Germinal center (tissue), 1 donor: ENCODE measurements at regions not wholly inside any gene's neighbourhood (a gene's known extent, or its start where the extent isn't known, plus 50 kb on each side); places are given as distances from the start of the nearest gene placed in this dataset.
"Not testable (repeated sequence)": the region's sequence is repeated elsewhere in the genome, so short reads cannot be mapped to it uniquely, and the experiment has no call there.

ENCODE experiments used
- DNase-seq: peaks from one replicate; pipeline ENCODE4 v3.0.0; 2012; ENCODE audit warnings: mixed read lengths, low spot score

GRCh38 chr5:124872086-124872485 is 125.6 kb upstream of the ZNF608 start:
- DNase-seq = no peak

- no peak for DNase-seq
Measured at GRCh38 chr5:124872615-124873014, 126.2 kb upstream of the ZNF608 start.

GRCh38 chr5:124873188-124873587 is 126.7 kb upstream of the ZNF608 start:
- no peak for DNase-seq

- no peak for DNase-seq
Measured at GRCh38 chr5:124873713-124874112, 127.3 kb upstream of the ZNF608 start.

DNA sequence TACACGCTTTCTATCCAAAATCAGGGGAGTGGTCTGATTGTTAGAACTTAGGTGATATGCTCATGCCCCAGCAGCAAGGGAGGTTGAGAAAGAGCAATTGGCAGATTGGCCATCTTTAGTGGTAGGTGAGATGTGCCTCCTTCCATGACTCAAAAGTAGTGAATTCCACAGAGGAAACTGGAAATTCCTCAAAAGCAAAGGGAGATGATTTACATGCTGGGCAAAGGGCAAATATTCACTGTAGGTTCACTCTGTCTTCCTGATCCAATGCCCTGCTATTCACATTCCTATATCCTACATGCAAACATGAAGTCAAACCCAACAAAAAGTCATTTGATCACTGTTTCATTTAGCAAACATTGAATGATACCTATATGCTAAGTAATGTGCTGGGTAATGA is 130.1 kb upstream of the ZNF608 start:
- no peak for DNase-seq

DNA sequence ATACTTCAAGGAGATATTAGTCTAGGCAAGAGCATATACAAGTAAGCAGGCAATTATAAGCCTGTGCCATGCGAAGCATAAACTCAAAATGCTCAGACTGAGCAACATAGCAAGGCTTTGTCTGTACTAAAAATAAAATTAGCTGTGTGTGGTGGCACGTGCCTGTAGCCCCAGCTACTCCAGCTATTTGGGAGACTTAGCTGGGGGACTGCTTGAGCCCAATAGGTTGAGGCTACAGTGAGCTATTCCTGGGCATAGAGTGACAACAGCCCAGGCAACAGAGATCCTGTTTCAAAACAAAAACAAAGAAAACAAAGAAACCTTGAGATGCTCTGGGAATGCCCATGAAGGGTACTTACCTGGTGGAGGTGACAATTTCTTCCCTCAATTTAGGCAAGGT is 130.5 kb upstream of the ZNF608 start:
- DNase-seq = no peak

- DNase-seq = no peak
Measured at GRCh38 chr5:124877501-124878146, 131.2 kb upstream of the ZNF608 start.

GRCh38 chr5:124878583-124879342 is 132.3 kb upstream of the ZNF608 start:
- no peak for DNase-seq

GRCh38 chr5:124880903-124881697 is 134.7 kb upstream of the ZNF608 start:
- no peak for DNase-seq

DNA sequence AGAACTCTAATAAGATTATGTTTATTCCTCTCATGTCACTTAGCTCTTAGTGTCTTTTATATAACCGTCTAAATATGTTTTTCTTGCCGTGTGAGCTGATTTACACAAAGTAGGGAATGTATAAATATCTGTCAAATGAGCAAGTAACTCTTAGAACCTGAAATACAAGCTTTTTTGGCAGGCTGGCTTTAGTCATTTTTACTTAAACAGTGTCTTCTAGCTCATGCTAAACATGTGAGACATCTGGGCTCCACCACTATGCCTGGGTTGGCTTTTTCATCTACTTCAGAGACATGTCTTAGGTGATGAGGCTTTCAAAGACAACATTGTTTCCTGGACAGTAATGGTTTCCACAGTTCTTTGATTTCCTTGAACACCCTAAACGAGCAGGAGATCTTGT is 137.2 kb upstream of the ZNF608 start:
- DNase-seq = no peak

DNA sequence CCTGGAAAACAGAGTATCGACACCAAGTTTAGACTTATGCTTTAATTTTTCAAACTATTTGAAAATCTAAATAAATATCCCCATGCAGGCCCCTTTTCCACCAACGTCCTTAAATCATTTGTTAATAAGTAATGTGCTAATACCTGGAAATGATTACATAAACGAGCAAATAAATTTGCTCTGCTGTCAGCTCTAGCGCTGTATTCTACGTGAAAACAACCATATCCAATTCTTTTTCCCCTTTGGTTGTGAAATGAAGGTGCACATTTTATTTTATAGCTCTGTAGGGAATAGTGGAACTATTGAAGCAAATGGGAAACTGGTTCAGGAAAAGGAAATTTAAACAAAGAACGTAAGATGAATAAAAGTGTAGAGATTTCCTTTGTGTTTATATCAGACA is 137.7 kb upstream of the ZNF608 start:
- no peak for DNase-seq

- DNase-seq = no peak
Measured at GRCh38 chr5:124885490-124885889, 139.1 kb upstream of the ZNF608 start.

DNA sequence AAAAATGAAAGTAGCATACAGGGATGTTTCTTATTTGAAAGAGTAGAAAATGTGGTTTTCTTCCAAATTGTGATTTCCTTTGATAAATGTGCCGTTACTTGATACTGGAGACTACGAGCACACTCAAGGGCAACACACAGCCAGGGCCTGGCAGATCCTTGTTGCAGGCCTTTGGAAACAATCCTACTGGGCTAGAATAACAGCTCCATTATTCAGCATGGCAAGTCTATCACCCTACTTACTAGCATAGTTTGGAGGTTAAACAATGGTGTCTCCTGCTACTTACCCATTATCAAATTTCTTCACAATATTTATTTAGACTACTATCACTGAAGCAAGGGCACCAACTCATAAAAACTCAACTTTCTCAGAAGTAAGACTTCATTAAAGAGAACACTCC is 140.8 kb upstream of the ZNF608 start:
- DNase-seq = no peak

DNA sequence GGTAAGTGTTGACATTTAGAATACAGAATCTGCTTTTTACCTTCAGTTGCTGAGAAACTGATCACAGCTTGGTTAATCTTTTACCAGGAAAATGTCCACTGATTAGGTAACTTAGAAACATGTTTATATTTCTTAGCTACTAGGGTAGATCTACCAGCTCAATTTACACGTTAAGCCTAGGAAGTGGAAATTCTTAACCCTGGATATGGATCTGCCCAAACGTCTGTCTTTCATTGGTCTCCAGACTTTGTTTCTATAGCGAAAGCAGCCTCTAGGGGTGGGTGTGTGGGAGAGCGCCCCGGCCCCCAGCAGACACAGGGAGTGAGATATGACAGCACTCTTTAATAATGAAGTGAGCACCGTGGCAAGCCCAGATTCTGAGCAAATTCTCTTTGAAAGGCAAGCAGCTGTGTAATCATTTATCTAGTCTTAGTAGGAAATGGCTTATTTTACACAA is 141.6 kb upstream of the ZNF608 start:
- no peak for DNase-seq

GRCh38 chr5:124888622-124889485 is 142.4 kb upstream of the ZNF608 start:
- DNase-seq = no peak

DNA sequence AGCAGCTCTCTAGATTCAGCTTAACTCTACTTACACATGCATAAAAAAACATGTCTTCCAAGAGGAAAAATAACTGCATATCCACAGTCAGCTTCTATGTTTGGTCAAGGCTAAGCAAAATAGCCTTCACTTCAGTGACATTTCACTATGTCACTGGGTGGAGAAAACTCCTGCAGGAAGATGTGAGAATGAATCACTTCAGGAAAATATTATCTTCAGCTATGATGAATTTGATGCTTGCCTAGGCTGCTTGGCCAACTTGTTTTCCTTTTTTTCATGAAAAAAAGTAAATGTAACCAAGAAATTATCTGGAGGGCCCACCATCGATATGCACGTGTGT is 143.0 kb upstream of the ZNF608 start:
- no peak for DNase-seq

DNA sequence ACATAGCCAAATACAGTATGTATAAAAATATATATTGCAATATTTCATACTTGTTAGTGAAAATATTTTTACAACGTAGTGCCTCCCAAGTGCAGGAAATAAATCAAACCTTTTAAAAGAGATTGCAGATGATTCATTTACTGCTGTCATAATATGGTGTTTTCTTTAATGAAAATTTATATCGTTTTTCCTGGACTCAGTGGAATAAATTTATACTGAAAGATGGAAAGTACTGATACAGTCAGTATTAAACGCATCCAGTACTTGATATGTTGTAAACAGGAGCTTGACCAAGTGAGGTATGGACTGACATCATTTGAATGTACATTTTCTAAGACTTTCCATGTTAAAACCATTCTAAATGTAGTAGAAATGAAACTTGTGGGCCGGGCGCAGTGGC is 143.4 kb upstream of the ZNF608 start:
- DNase-seq = no peak

GRCh38 chr5:124890442-124890841 is 144.0 kb upstream of the ZNF608 start:
- not testable (repeated sequence) for DNase-seq

GRCh38 chr5:124891179-124891578 is 144.7 kb upstream of the ZNF608 start:
- no peak for DNase-seq

DNA sequence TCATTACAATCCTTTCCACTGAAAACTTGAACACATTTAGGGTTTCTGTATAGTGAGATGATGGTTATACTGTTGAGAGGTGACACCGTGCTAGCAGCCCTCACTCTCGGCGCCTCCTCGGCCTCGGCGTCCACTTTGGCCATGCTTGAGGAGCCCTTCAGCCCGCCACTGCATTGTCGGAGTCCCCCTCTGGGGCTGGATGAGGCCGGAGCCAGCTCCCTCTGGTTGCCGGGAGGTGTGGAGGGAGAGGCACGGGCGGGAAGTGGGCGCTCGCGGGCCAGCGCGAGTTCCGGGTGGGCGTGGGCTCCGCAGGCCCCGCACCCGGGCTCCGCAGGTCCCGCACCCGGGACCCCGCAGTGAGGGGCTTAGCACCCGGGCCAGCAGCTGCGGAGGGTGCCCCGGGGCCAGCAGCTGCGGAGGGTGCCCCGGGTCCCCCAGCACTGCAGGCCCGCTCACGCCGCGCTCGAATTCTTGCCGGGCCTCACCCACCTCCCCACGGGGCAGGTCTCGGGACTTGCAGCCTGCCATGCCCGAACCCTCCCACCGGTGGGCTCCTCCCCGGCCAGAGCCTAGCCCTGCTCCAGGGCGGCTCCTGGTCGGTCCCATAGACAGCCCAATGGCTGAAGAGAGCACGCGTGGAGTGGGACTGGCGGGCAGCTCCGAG is 145.9 kb upstream of the ZNF608 start:
- no peak for DNase-seq

DNA sequence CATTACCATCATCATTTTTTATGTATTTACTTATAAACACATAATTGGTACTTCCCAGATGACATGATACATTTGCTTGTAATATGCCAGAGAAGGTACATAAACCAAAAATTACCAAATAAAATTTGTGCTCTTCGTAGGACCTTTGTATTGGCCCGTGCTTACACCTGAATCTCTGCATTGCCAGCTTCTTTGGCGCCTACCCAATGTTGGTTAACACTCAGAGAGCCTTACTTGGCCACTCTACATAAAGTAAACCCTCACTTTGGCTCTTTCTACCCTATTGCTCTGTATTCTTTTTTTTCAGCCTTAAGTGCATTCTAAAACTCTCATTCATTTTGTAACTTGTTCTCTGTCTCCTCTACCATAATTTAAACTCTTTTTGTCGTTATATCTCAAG is 148.1 kb upstream of the ZNF608 start:
- DNase-seq = no peak

GRCh38 chr5:124895236-124895635 is 148.8 kb upstream of the ZNF608 start:
- DNase-seq = no peak
